ENCODE measurements at regions not wholly inside any gene's neighbourhood (a gene's known extent, or its start where the extent isn't known, plus 50 kb on each side); places are given as distances from the start of the nearest gene placed in this dataset.
"Not testable (repeated sequence)": the region's sequence is repeated elsewhere in the genome, so short reads cannot be mapped to it uniquely, and the experiment has no call there.

GRCh38 chr14:105896206-105896605, 369.8 kb downstream of the TMEM121 start:
- not testable (repeated sequence) for DNase-seq

- peak in 1 of 2 donors; percentile 8 for DNase-seq
Measured at GRCh38 chr14:105896961-105897724, 370.8 kb downstream of the TMEM121 start.

GRCh38 chr14:105897725-105898113, 371.3 kb downstream of the TMEM121 start:
- DNase-seq, result no peak

- no peak for DNase-seq
Measured at GRCh38 chr14:105898482-105899010, 372.2 kb downstream of the TMEM121 start.

GRCh38 chr14:105899071-105899641, 372.8 kb downstream of the TMEM121 start:
- no peak for DNase-seq

- no peak for DNase-seq
Measured at GRCh38 chr14:105899657-105900397, 373.4 kb downstream of the TMEM121 start.

- no peak for DNase-seq
Measured at GRCh38 chr14:105900398-105901160, 374.2 kb downstream of the TMEM121 start.

- no peak for DNase-seq
Measured at GRCh38 chr14:105901226-105901625, 374.8 kb downstream of the TMEM121 start.

GRCh38 chr14:105902131-105902898, 375.9 kb downstream of the TMEM121 start:
- no peak for DNase-seq

GRCh38 chr14:105902899-105903165, 376.4 kb downstream of the TMEM121 start:
- DNase-seq, result not testable (repeated sequence)

GRCh38 chr14:105903971-105904370, 377.6 kb downstream of the TMEM121 start:
- no peak for DNase-seq

GRCh38 chr14:105904379-105904778, 378.0 kb downstream of the TMEM121 start:
- no peak for DNase-seq

GRCh38 chr14:105905456-105905855, 379.1 kb downstream of the TMEM121 start:
- no peak for DNase-seq

GRCh38 chr14:105907276-105907675, 380.9 kb downstream of the TMEM121 start:
- DNase-seq, result no peak

- no peak for DNase-seq
Measured at GRCh38 chr14:105908006-105908405, 381.6 kb downstream of the TMEM121 start.

- DNase-seq, result no peak
Measured at GRCh38 chr14:105908481-105908911, 382.1 kb downstream of the TMEM121 start.

- no peak for DNase-seq
Measured at GRCh38 chr14:105909046-105909827, 382.9 kb downstream of the TMEM121 start.

- DNase-seq, result not testable (repeated sequence)
Measured at GRCh38 chr14:105909828-105910120, 383.4 kb downstream of the TMEM121 start.

- DNase-seq, result no peak
Measured at GRCh38 chr14:105910426-105910825, 384.0 kb downstream of the TMEM121 start.

- DNase-seq, result no peak
Measured at GRCh38 chr14:105911006-105911847, 384.8 kb downstream of the TMEM121 start.

- DNase-seq, result not testable (repeated sequence)
Measured at GRCh38 chr14:105911848-105912292, 385.5 kb downstream of the TMEM121 start.

Data from stimulated activated CD4-positive, alpha-beta T cell treated with anti-CD3 and anti-CD28 coated beads, Interleukin-2, amount 100 ng/mL, for 24 hours (primary cell).